Esophagus squamous epithelium (tissue), 4 donors: ENCODE measurements at regions not wholly inside any gene's neighbourhood (a gene's known extent, or its start where the extent isn't known, plus 50 kb on each side); places are given as distances from the start of the nearest gene placed in this dataset.

Experiments
- POLR2A ChIP-seq, 4 donors: fragments of 450-650 bp; IDR thresholded peaks; one replicate each; pipeline ENCODE4 v1.6.1; 2017; ENCODE audit warnings: antibody characterized with exemption in 4 of 4, mild to moderate bottlenecking in 4 of 4, moderate library complexity in 3 of 4
- TF ChIP-seq, protein P1 (sequence below), 6 experiments: fragments of 450-650 bp in 4 of 6; fragments of 200-600 bp in 2 of 6; sonication (generic) in 2 of 6; IDR thresholded peaks; one replicate each; pipeline ENCODE4 v1.5.1; 2016 to 2019; ENCODE audit warnings: antibody characterized with exemption in 6 of 6, mild to moderate bottlenecking in 4 of 6, moderate library complexity in 4 of 6

DNA sequence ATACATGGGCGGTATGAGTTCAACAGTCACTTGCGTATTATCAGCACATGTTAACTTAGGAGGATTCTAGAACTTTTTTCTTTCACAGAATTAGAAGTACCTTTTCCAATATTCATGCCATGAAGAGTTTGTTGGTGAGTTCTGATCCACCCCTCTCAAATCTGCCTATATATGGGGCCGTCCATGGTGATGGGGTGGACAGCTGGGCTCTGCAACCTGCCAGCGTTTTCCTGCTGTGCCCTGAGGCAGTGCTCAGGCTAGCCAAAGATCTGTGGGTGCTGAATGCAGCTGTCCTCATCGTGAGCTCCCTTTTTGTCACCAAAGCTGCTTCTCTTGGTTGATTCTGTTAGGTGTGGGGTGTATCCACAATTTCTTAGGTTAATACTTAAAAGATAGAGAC, 88.7 kb downstream of the THBS2 start:
- TF ChIP-seq, protein P1, sequence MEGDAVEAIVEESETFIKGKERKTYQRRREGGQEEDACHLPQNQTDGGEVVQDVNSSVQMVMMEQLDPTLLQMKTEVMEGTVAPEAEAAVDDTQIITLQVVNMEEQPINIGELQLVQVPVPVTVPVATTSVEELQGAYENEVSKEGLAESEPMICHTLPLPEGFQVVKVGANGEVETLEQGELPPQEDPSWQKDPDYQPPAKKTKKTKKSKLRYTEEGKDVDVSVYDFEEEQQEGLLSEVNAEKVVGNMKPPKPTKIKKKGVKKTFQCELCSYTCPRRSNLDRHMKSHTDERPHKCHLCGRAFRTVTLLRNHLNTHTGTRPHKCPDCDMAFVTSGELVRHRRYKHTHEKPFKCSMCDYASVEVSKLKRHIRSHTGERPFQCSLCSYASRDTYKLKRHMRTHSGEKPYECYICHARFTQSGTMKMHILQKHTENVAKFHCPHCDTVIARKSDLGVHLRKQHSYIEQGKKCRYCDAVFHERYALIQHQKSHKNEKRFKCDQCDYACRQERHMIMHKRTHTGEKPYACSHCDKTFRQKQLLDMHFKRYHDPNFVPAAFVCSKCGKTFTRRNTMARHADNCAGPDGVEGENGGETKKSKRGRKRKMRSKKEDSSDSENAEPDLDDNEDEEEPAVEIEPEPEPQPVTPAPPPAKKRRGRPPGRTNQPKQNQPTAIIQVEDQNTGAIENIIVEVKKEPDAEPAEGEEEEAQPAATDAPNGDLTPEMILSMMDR (IDR thresholded peaks at IDR 0.05) = no peak
- no peak for TF ChIP-seq POLR2A (IDR thresholded peaks at IDR 0.05)
